ENCODE measurements at regions not wholly inside any gene's neighbourhood (a gene's known extent, or its start where the extent isn't known, plus 50 kb on each side); places are given as distances from the start of the nearest gene placed in this dataset.

DNA sequence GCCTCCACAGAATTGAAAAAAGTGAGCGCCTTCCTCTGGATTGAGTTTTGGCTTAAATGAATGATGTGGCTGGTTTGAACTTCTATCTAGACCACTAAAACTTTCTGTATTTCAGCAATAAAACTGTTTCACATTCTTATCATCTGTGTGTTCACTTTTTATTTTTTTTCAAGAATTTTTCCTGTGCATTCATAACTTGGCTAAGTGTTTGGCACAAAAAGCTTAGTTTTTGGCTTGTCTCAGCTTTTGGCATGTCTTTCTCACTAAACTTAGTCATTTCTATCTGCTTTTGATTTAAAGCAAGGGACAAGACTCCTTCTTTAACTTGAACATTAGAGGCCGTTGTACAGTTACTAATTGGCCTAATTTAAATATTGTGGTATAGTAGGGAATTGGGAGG lies 1015.1 kb downstream of the EPHA7 start:
- TF ChIP-seq, protein P1, sequence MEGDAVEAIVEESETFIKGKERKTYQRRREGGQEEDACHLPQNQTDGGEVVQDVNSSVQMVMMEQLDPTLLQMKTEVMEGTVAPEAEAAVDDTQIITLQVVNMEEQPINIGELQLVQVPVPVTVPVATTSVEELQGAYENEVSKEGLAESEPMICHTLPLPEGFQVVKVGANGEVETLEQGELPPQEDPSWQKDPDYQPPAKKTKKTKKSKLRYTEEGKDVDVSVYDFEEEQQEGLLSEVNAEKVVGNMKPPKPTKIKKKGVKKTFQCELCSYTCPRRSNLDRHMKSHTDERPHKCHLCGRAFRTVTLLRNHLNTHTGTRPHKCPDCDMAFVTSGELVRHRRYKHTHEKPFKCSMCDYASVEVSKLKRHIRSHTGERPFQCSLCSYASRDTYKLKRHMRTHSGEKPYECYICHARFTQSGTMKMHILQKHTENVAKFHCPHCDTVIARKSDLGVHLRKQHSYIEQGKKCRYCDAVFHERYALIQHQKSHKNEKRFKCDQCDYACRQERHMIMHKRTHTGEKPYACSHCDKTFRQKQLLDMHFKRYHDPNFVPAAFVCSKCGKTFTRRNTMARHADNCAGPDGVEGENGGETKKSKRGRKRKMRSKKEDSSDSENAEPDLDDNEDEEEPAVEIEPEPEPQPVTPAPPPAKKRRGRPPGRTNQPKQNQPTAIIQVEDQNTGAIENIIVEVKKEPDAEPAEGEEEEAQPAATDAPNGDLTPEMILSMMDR (IDR thresholded peaks at IDR 0.05; ENCODE audit: poor library complexity): no peak
- TF ChIP-seq EZH2 (IDR thresholded peaks at IDR 0.05; ENCODE audit: borderline replicate concordance) (no peak), EZH2phosphoT487 (IDR thresholded peaks at IDR 0.05; ENCODE audit: low read depth, severe bottlenecking, unreplicated experiment) (no peak)

Data from hepatocyte (in vitro differentiated cells).